ENCODE measurements at regions not wholly inside any gene's neighbourhood (a gene's known extent, or its start where the extent isn't known, plus 50 kb on each side); places are given as distances from the start of the nearest gene placed in this dataset.

DNA sequence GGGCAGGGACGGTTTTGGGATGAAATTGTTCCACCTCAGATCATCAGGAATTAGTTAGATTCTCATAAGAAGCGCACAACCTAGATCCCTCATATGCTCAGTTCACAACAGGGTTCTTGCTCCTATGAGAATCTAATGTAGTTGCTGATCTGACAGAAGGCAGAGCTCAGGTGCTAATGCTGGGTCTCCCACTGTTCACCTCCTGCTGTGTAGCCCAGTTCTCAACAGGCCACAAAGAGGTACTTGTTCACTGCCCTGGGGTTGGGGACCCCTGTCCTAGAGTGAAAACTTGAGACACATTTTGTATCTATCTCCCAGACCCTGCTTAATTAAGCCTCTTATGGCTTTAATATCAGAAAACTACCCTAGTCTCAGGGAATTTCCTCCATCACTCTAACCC lies 966.0 kb downstream of the PCDH17 start:
- no peak for DNase-seq (ENCODE audit: low spot score)
- TF ChIP-seq, protein P1, sequence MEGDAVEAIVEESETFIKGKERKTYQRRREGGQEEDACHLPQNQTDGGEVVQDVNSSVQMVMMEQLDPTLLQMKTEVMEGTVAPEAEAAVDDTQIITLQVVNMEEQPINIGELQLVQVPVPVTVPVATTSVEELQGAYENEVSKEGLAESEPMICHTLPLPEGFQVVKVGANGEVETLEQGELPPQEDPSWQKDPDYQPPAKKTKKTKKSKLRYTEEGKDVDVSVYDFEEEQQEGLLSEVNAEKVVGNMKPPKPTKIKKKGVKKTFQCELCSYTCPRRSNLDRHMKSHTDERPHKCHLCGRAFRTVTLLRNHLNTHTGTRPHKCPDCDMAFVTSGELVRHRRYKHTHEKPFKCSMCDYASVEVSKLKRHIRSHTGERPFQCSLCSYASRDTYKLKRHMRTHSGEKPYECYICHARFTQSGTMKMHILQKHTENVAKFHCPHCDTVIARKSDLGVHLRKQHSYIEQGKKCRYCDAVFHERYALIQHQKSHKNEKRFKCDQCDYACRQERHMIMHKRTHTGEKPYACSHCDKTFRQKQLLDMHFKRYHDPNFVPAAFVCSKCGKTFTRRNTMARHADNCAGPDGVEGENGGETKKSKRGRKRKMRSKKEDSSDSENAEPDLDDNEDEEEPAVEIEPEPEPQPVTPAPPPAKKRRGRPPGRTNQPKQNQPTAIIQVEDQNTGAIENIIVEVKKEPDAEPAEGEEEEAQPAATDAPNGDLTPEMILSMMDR (IDR thresholded peaks at IDR 0.05; ENCODE audit: extremely low read depth, missing control alignments), result no peak

DNA sequence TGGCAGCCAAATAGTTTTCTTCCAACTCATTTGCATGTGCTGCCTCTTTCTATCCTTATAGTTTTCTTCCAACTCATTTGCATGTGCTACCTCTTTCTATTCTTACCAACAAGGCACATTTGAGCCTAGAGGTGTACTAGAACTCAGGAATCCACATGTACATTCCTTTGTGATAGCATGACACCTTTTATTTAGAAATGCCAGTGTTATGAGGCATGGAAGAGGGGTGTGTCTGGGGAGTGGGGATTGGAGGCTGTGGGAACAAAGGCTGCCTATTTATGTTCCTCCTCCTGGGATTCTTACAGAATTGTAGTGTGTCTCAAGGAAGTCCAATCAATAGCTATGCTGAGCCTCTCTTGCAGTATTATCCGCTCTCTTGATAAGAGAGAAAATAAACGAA lies 966.7 kb downstream of the PCDH17 start:
- no peak for DNase-seq (ENCODE audit: low spot score)
- TF ChIP-seq, protein P1 (IDR thresholded peaks at IDR 0.05; ENCODE audit: extremely low read depth, missing control alignments), result no peak

DNA sequence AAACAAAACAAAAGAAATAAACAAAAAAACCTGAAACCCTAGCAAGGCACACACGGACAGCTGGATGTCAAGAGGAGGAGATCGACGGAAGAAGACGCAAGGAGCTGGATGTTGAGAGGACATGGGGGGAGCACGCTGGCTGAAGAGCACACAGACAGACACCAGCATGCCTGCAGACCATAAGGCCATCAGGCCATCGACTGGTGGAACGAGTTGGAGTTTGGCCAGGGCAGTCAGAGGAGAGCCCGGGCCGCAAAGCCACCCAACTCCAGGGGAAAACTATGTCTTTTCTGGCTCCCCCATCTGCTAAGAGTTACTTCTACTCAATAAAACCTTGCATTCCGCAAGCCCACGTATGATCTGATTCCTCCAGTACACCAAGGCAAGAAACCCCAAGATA lies 979.6 kb downstream of the PCDH17 start:
- DNase-seq (ENCODE audit: low spot score), result no peak
- TF ChIP-seq, protein P1 (IDR thresholded peaks at IDR 0.05; ENCODE audit: extremely low read depth, missing control alignments), result no peak

DNA sequence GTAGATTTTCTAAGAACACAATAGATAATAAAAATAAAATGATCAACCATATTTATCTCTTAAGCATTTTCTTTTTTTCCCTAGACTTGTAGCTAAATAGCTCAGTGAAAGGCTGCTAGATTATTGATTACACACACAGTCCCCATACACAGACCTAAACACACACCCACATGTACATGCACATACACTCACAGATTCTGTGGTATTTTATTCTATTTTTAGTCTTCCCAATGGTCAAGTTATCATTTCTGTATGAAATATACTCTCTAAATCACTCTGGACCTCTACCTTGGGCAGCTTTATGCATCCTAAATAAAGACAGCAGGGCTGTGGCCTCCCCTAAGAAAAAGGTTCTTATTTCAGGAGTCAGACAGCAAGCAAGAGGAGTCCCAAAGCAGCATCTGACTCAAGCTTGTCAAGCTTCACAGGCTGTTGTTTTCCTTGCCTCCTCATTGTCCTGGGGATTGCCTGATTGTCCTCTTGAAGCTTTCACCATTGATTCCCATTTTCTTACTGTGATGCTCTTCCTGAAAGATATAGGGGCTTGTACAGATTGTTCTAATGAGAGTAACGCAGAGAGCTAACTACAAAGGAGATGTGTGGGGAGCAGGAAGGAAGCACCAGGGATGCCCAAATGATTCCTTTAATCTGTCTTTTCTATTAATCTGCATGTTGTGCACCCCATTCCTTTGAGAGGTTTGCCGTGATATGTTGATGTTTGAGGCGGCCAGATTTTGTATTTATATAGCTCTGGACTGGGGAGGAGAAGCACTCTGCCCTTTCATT lies 986.5 kb downstream of the PCDH17 start:
- TF ChIP-seq, protein P1 (IDR thresholded peaks at IDR 0.05; ENCODE audit: extremely low read depth, missing control alignments), result no peak
- no peak for DNase-seq (ENCODE audit: low spot score)

DNA sequence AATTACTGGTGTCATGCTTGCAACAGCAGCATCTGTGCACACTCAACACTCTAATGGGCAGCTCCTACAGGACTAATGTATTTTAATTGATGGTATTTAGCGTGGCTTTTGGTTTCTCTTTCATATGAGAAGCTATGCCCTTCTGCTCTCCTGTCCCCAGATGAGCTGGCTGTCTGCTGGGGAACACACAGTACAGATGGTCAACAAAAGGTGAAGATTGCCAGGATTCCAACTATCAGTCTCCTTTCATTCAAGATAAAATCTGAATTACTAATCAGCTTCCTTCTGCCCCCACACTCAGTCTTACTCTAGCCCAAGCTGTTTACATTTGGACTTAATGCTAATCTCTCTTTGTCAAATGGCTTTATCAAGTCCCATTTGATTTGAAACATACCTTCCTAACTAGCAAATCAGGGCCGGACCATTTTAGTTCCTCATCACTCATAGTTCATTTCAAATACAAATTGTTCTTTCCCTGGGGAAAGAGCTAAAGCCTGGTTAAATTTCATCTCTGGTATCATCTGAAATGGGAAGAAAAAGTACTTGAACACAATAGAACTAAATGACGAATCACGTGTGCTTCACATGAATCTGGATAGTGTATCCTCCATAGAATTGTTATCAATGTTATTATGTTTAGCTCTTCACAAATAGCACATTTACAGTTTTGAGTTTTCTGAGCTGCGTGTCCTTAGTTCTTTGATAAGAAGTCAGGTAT lies 988.0 kb downstream of the PCDH17 start:
- TF ChIP-seq, protein P1 (IDR thresholded peaks at IDR 0.05; ENCODE audit: extremely low read depth, missing control alignments), result no peak
- DNase-seq (ENCODE audit: low spot score), result no peak

DNA sequence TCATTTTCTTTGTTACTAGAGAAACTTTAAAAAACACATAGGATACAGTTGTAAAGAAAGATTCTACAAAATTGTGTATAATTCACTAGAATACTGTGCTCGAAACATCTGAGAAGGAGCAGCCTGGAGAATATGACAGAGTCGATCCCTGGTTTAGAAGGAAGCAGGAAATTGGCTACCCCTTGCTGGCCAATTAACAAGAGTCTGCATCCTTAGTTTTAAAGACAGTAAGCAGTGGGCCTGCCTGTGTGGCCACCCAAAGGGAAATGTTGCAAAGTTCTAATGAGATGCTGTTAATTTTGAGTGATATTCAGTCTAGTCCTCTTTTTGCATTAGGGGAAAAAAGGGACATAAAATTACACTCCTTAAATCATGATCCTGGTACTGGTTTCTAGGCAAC lies 988.6 kb downstream of the PCDH17 start:
- TF ChIP-seq, protein P1 (IDR thresholded peaks at IDR 0.05; ENCODE audit: extremely low read depth, missing control alignments), result no peak
- no peak for DNase-seq (ENCODE audit: low spot score)

DNA sequence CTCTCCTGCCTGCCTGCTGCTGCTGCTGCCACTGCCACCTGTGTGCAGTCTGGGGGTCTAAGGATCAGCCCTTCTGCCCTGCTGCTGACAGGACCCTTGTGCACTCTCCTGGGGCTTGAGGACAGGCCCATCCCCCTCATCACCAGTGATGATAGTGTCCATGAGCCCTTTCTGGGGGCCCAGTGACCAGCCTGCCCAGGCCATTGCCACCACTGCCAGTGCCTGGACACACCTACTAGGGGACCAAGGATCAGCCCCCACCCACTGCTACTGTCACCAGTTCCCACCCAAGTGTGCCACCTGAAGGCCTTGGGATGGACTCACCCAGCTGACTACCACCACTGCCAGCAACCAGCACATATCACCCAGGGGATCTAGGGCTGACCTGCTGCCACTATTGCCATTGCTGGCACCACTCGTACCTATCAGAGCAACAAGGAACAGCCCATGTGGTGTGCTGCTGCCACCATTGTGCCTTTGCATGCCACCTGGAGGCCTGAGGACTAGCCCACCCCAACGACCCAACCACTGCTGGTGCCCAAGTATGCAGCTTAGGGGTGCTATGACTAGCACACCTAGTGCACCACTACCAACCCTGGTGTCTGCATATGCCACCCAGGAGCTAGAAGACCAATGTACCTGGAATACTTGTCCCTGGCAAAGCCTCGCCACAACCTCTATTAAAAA lies 994.3 kb downstream of the PCDH17 start:
- TF ChIP-seq, protein P1 (IDR thresholded peaks at IDR 0.05; ENCODE audit: extremely low read depth, missing control alignments), result no peak
- no peak for DNase-seq (ENCODE audit: low spot score)
